ENCODE measurements at regions not wholly inside any gene's neighbourhood (a gene's known extent, or its start where the extent isn't known, plus 50 kb on each side); places are given as distances from the start of the nearest gene placed in this dataset.

DNA sequence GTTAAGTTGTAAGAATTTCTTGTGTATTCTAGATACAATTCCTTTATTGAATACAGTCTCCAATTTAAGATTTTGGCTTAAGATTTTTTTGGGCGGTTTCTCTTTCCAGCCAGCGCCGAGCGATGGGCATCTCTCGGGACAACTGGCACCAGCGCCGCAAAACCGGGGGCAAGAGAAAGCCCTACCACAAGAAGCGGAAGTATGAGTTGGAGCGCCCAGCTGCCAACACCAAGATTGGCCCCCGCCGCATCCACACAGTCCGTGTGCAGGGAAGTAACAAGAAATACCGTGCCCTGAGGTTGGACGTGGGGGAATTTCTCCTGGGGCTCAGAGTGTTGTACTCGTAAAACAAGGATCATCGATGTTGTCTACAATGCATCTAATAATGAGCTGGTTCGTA is 278.7 kb upstream of the TARS1 start:
- Histone ChIP-seq H3K27me3 (no peaks in the 10 kb centered on the region), H3K4me1 (no peaks in the 10 kb centered on the region), H3K4me3 (no peak overlapping the region), H3K27ac (no peak overlapping the region), H3K36me3 (no peaks in the 10 kb centered on the region), H3K9me3 (peaks cover 0 to 5% (median 0%) of the 10 kb centered on the region in 4 donors)
- intact Hi-C loops (cut with DNase I) = no loop called here
- TF ChIP-seq, protein P1, sequence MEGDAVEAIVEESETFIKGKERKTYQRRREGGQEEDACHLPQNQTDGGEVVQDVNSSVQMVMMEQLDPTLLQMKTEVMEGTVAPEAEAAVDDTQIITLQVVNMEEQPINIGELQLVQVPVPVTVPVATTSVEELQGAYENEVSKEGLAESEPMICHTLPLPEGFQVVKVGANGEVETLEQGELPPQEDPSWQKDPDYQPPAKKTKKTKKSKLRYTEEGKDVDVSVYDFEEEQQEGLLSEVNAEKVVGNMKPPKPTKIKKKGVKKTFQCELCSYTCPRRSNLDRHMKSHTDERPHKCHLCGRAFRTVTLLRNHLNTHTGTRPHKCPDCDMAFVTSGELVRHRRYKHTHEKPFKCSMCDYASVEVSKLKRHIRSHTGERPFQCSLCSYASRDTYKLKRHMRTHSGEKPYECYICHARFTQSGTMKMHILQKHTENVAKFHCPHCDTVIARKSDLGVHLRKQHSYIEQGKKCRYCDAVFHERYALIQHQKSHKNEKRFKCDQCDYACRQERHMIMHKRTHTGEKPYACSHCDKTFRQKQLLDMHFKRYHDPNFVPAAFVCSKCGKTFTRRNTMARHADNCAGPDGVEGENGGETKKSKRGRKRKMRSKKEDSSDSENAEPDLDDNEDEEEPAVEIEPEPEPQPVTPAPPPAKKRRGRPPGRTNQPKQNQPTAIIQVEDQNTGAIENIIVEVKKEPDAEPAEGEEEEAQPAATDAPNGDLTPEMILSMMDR (IDR thresholded peaks at IDR 0.05) = no peak
- no peak for TF ChIP-seq POLR2A (IDR thresholded peaks at IDR 0.05)
- TF ChIP-seq POLR2AphosphoS5 (IDR thresholded peaks at IDR 0.05) = no peak
- no peak for TF ChIP-seq EP300 (IDR thresholded peaks at IDR 0.05)
- WGBS, 2 donors = 97% methylated on average over 18 of the region's 18 CpGs
- no peak for DNase-seq

DNA sequence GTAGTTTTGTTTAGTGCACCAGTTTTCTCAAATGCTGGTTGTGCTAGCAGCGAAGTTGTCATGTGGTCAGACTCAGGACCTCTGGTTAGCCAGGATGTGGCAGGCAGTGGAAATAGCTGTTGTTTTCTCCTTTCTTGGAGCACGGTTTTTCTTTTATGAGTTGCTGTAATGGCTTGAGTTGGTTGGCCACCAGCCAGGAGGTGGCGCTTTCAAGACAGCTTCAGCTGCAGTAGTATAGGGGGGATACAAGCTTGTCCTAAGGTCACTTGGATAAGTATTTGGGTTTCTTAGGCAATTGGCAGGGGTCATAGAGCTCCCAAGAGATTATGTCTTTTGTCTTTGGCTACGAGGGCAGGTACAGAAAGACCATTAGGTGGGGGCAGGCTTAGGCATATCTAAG is 274.2 kb upstream of the TARS1 start:
- H3K36me3 ChIP-seq = no peaks in the 10 kb centered on the region
- H3K9me3 ChIP-seq = peaks cover 0 to 9% (median 2%) of the 10 kb centered on the region in 4 donors
- TF ChIP-seq, protein P1 (IDR thresholded peaks at IDR 0.05) = no peak
- TF ChIP-seq POLR2A (IDR thresholded peaks at IDR 0.05) (no peak), POLR2AphosphoS5 (IDR thresholded peaks at IDR 0.05) (no peak), EP300 (IDR thresholded peaks at IDR 0.05) (no peak)
- 70 to 78% methylated on average over 4 of the region's 4 CpGs for WGBS, 2 donors
- H3K27ac ChIP-seq = no peak overlapping the region
- no peak for DNase-seq
- no peak overlapping the region for H3K4me3 ChIP-seq
- intact Hi-C loops (cut with DNase I) = no loop called here
- H3K27me3 ChIP-seq = no peaks in the 10 kb centered on the region
- no peaks in the 10 kb centered on the region for H3K4me1 ChIP-seq

DNA sequence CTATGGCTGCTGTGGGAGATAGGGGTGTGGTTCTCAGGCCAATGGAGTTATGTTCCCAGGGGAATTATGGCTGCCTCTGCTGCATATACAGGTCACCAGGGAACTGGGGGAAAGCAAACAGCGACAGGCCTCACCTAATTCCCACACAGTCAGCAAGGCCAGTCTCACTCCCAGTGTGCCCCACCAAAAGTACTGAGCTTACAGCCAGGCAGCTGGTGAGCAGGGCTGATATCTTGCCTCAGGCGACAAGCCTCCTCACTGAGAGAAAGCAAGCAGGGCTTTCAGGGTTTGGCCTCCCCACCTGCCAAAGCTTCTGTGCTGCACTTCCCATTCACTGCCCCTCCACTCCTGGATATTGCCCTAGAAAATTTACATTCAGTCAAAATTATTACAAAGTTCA is 273.8 kb upstream of the TARS1 start:
- 48 to 53% methylated on average over 2 of the region's 2 CpGs for WGBS, 2 donors
- H3K9me3 ChIP-seq = peaks cover 0 to 9% (median 2%) of the 10 kb centered on the region in 4 donors
- no peak for TF ChIP-seq POLR2A (IDR thresholded peaks at IDR 0.05)
- no peak for TF ChIP-seq POLR2AphosphoS5 (IDR thresholded peaks at IDR 0.05)
- intact Hi-C loops (cut with DNase I) = no loop called here
- no peak for DNase-seq
- no peak overlapping the region for H3K4me3 ChIP-seq
- no peaks in the 10 kb centered on the region for H3K27me3 ChIP-seq
- no peaks in the 10 kb centered on the region for H3K36me3 ChIP-seq
- no peaks in the 10 kb centered on the region for H3K4me1 ChIP-seq
- H3K27ac ChIP-seq = no peak overlapping the region

DNA sequence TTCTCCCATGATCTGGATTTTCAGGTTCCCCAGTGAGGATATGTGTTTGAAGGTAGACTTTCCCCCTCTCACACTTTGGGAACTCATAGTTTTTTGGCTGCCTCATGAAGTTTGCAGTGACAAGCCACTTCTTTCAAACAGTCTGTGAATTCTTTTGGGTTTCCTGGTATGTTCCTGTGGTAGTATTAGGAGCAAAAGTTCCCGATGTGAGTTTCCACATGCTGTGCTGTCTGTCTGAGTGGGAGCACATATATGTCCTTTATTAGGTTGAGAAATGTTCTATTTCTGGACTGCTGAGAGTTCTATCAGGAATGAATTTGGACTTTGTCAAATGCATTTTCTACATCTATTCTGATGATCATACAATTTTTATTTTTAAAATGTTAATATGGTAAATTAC is 273.2 kb upstream of the TARS1 start:
- H3K4me1 ChIP-seq = no peaks in the 10 kb centered on the region
- 86 to 90% methylated on average over 1 of the region's 1 CpG for WGBS, 2 donors
- intact Hi-C loops (cut with DNase I) = no loop called here
- no peaks in the 10 kb centered on the region for H3K27me3 ChIP-seq
- no peak for DNase-seq
- H3K27ac ChIP-seq = no peak overlapping the region
- TF ChIP-seq EP300 (IDR thresholded peaks at IDR 0.05) = no peak
- no peak for TF ChIP-seq POLR2A (IDR thresholded peaks at IDR 0.05)
- TF ChIP-seq, protein P1 (IDR thresholded peaks at IDR 0.05) = no peak
- no peak for TF ChIP-seq POLR2AphosphoS5 (IDR thresholded peaks at IDR 0.05)
- no peak overlapping the region for H3K4me3 ChIP-seq
- H3K36me3 ChIP-seq = no peaks in the 10 kb centered on the region
- peaks cover 0 to 9% (median 2%) of the 10 kb centered on the region in 4 donors for H3K9me3 ChIP-seq

DNA sequence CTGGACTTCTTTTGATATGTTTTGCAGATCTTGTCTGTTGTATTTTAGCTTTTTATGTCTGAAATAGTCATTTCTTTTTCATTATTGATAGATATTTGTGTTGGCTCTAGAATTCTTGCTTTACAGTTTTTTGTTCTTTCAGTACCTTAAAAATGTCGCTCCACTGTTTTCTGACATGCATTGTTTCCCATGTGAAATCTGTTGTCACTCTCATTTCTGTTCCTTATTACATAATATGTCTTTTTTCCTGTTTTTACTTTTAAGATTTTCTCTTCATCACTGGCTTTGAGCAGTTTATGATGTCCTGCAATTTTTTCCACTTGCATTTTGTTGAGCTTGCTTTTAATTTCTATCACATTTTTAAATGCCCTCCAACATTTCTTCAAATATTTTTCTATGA is 270.4 kb upstream of the TARS1 start:
- H3K4me3 ChIP-seq = no peak overlapping the region

DNA sequence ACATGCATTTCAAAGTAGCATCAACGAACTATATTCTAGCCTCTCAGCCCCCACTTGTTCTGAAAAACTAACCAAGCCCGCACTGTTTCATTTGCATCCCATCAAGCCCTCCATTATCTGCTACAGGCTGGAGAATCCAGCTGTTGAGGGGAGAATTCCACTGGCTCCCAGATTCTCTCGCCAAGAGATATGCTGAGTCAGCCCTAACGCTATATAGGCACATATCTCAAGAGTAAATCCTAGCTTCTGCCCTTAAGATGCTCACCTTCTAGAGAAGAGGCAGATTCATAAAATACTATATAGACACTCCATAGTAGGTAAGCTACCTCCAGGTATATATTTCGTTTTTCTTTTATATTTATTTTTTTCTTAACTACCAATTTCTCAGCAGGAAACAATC is 266.4 kb upstream of the TARS1 start:
- no peak for DNase-seq

More for the DNA sequence above, 270.4 kb upstream of the TARS1 start:
- no peaks in the 10 kb centered on the region for H3K36me3 ChIP-seq
- intact Hi-C loops (cut with DNase I) = no loop called here
- H3K27ac ChIP-seq = no peak overlapping the region
- TF ChIP-seq EP300 (IDR thresholded peaks at IDR 0.05) = no peak
- no peaks in the 10 kb centered on the region for H3K27me3 ChIP-seq
- no peak for DNase-seq
- H3K9me3 ChIP-seq = peaks cover 0 to 4% (median 2%) of the 10 kb centered on the region in 4 donors
- 50 to 89% methylated on average over 1 of the region's 1 CpG for WGBS, 2 donors
- H3K4me1 ChIP-seq = no peaks in the 10 kb centered on the region

More for the DNA sequence above, 266.4 kb upstream of the TARS1 start:
- Histone ChIP-seq H3K36me3 (no peaks in the 10 kb centered on the region), H3K4me3 (no peak overlapping the region), H3K9me3 (peaks cover 0 to 4% (median 2%) of the 10 kb centered on the region in 4 donors), H3K27me3 (no peaks in the 10 kb centered on the region), H3K27ac (no peak overlapping the region), H3K4me1 (no peaks in the 10 kb centered on the region)
- intact Hi-C loops (cut with DNase I) = no loop called here
- TF ChIP-seq POLR2AphosphoS5 (IDR thresholded peaks at IDR 0.05) (no peak), EP300 (IDR thresholded peaks at IDR 0.05) (no peak), POLR2A (IDR thresholded peaks at IDR 0.05) (no peak)
- TF ChIP-seq, protein P1 (IDR thresholded peaks at IDR 0.05) = no peak
- 85 to 89% methylated on average over 5 of the region's 5 CpGs for WGBS, 2 donors
